Ovary (tissue), 3 donors: ENCODE measurements at regions not wholly inside any gene's neighbourhood (a gene's known extent, or its start where the extent isn't known, plus 50 kb on each side); places are given as distances from the start of the nearest gene placed in this dataset.

Source experiments
- EP300 ChIP-seq: sonication (generic); formaldehyde crosslinking; IDR thresholded peaks from one replicate; pipeline ENCODE4 v1.6.1; 2017; ENCODE audit warnings: antibody characterized with exemption
- POLR2A ChIP-seq: fragments of 450-650 bp; IDR thresholded peaks from one replicate; pipeline ENCODE4 v1.6.1; 2017; ENCODE audit warnings: antibody characterized with exemption, mild to moderate bottlenecking, moderate library complexity
- TF ChIP-seq, protein P1 (sequence below), 3 donors: fragments of 450-650 bp in 2 of 3; fragments of 200-600 bp in 1 of 3; IDR thresholded peaks; one replicate each; pipeline versions ENCODE4 v1.5.1 to v1.8.0; 2016 to 2022; ENCODE audit warnings: antibody characterized with exemption in 3 of 3, mild to moderate bottlenecking in 1 of 3
- donor health status: DM: no; HTN: no; CAD: no.

DNA sequence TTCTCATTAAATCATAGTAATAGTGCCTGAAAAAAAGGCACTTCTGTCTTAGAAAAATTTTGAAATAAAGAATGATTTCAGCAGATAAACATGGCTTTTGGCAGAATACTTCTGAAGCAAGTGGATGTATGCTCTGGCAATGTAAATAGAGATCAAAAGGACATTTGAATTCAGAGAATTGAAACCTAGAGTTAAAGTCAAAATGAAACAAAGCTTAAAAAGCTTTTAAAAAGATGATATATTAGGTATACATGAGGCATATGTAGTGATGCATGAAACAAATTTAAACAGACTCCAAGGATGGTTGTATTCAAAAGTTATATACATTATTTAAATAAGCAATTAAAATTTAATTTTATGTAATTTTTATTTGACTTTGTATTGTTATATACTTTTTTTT lies 1344.5 kb upstream of the TMEFF2 start:
- TF ChIP-seq, protein P1, sequence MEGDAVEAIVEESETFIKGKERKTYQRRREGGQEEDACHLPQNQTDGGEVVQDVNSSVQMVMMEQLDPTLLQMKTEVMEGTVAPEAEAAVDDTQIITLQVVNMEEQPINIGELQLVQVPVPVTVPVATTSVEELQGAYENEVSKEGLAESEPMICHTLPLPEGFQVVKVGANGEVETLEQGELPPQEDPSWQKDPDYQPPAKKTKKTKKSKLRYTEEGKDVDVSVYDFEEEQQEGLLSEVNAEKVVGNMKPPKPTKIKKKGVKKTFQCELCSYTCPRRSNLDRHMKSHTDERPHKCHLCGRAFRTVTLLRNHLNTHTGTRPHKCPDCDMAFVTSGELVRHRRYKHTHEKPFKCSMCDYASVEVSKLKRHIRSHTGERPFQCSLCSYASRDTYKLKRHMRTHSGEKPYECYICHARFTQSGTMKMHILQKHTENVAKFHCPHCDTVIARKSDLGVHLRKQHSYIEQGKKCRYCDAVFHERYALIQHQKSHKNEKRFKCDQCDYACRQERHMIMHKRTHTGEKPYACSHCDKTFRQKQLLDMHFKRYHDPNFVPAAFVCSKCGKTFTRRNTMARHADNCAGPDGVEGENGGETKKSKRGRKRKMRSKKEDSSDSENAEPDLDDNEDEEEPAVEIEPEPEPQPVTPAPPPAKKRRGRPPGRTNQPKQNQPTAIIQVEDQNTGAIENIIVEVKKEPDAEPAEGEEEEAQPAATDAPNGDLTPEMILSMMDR (IDR thresholded peaks at IDR 0.05), result no peak
- TF ChIP-seq POLR2A, result no peak
- no peak for TF ChIP-seq EP300
